B cell (primary cell): ENCODE measurements at regions not wholly inside any gene's neighbourhood (a gene's known extent, or its start where the extent isn't known, plus 50 kb on each side); places are given as distances from the start of the nearest gene placed in this dataset.

Source experiments
- CTCF ChIP-seq: fragments of 200-600 bp; IDR thresholded peaks from one replicate; pipeline ENCODE4 v1.8.0; 2022; ENCODE audit warnings: antibody characterized with exemption, mild to moderate bottlenecking
- EZH2 ChIP-seq: IDR thresholded peaks from 2 replicates; pipeline ENCODE4 v1.6.1; 2012; ENCODE audit warnings: borderline replicate concordance, low read depth, mild to moderate bottlenecking, moderate library complexity, low read length; ENCODE audit not compliant: insufficient read depth, poor library complexity, severe bottlenecking

- no peak for TF ChIP-seq EZH2
- no peak for TF ChIP-seq CTCF
These were observed 64.9 kb upstream of the PMFBP1 start for GRCh38 chr16:72236866-72237265.
